ENCODE measurements at regions not wholly inside any gene's neighbourhood (a gene's known extent, or its start where the extent isn't known, plus 50 kb on each side); places are given as distances from the start of the nearest gene placed in this dataset.
"Not testable (repeated sequence)": the region's sequence is repeated elsewhere in the genome, so short reads cannot be mapped to it uniquely, and the experiment has no call there.

DNA sequence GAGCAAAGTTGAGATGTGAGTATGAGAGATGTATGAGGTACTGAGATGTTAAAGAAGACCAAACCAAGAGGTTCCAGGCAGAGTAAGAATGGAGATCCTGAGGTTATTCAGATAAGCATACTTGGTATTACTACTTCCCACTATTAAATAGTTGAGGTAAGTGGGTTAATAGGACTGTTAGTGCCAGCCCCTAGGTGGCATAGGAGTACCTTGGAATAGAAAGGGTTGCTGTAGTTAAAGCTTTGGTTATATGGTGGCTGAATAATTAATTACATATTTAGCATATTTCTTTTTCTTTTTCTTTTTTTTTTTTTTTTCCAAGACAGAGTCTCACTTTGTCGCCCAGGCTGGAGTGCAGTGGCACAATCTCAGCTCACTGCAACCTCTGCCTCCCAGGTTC, 397.9 kb upstream of the TMPRSS15 start:
- no peak overlapping the region for H3K27ac Mint-ChIP-seq
- peaks cover 11% of the 10 kb centered on the region for H3K9me3 Mint-ChIP-seq
- intact Hi-C loops (cut with micrococcal nuclease) = no loop called here
- CTCF ChIA-PET = no interaction called here
- no peak for DNase-seq
- no peaks in the 10 kb centered on the region for H3K4me1 Mint-ChIP-seq (ENCODE audit: low read depth)
- no peaks in the 10 kb centered on the region for H3K36me3 Mint-ChIP-seq (ENCODE audit: low read depth)
- H3K27me3 Mint-ChIP-seq (ENCODE audit: low read depth) = no peaks in the 10 kb centered on the region
- no peak overlapping the region for H3K4me3 Mint-ChIP-seq

DNA sequence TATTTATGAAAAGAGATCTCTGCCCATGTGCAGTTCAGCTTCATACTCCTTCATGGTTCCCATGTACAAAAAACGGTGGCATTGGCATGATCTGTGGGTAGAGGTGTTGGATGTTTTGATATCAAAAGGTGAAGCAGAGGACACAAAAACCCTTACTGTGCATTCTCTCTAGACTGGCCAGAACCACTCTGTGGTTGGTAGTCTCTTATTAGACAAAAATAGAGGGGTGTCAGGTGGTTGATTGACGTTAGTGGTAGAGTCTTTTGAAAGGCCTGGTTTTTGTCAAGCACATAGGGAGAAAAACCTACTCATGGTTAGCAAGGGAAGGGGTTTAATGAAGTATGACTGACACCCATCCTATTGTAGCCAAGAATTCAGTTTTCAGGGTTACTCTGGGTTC, 400.0 kb upstream of the TMPRSS15 start:
- no peak overlapping the region for H3K4me3 Mint-ChIP-seq
- no peaks in the 10 kb centered on the region for H3K27me3 Mint-ChIP-seq (ENCODE audit: low read depth)
- CTCF ChIA-PET = no interaction called here
- no peak for DNase-seq
- intact Hi-C loops (cut with micrococcal nuclease) = no loop called here
- H3K36me3 Mint-ChIP-seq (ENCODE audit: low read depth) = no peaks in the 10 kb centered on the region
- no peaks in the 10 kb centered on the region for H3K4me1 Mint-ChIP-seq (ENCODE audit: low read depth)
- H3K27ac Mint-ChIP-seq = no peak overlapping the region
- H3K9me3 Mint-ChIP-seq = peaks cover 4% of the 10 kb centered on the region

DNA sequence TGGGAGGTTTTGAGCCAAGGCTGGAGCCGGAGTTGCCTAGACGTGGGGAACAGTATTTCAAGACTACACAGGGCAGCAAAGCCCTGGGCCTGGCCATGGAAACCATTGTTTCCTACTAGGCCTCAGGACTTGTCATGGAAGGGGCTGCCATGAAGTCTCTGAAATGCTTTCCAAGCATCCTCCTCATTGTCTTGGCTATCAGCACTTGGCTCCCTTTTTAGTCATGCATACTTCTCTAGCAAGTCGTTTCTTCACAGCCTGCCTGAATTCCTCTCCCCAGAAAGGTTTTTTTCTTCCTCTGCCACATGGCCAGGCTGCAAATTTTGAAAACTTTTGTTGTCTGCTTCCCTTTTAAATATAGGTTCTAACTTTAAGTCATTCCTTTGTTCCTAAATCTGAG, 406.6 kb upstream of the TMPRSS15 start:
- Mint-ChIP-seq H3K9me3 (peaks cover 6% of the 10 kb centered on the region), H3K4me3 (no peak overlapping the region), H3K4me1 (ENCODE audit: low read depth) (no peaks in the 10 kb centered on the region), H3K27me3 (ENCODE audit: low read depth) (no peaks in the 10 kb centered on the region), H3K27ac (no peak overlapping the region), H3K36me3 (ENCODE audit: low read depth) (no peaks in the 10 kb centered on the region)
- intact Hi-C loops (cut with micrococcal nuclease) = no loop called here
- no peak for DNase-seq
- CTCF ChIA-PET = no interaction called here

DNA sequence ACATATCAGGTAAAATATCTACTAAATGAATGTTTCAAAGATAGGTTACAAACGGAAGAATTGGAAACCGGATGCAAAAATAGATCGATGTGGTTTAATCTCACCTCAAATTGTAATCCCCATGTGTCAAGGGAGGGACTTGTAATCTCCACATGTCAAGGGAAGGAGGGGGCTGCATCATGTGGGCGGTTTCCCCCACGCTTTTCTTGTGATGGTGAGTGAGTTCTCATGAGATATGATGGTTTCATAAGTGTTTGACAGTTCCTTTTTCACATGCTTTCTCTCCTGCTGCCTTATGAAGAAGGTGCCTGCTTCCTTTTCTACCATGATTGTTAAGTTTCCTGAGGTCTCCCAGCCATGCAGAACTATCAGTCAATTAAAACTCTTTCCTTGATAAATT, 408.7 kb upstream of the TMPRSS15 start:
- no peak for DNase-seq
- Mint-ChIP-seq H3K36me3 (ENCODE audit: low read depth) (no peaks in the 10 kb centered on the region), H3K4me1 (ENCODE audit: low read depth) (no peaks in the 10 kb centered on the region), H3K4me3 (no peak overlapping the region), H3K27ac (no peak overlapping the region), H3K9me3 (peaks cover 5% of the 10 kb centered on the region), H3K27me3 (ENCODE audit: low read depth) (no peaks in the 10 kb centered on the region)
- CTCF ChIA-PET = no interaction called here
- intact Hi-C loops (cut with micrococcal nuclease) = no loop called here

DNA sequence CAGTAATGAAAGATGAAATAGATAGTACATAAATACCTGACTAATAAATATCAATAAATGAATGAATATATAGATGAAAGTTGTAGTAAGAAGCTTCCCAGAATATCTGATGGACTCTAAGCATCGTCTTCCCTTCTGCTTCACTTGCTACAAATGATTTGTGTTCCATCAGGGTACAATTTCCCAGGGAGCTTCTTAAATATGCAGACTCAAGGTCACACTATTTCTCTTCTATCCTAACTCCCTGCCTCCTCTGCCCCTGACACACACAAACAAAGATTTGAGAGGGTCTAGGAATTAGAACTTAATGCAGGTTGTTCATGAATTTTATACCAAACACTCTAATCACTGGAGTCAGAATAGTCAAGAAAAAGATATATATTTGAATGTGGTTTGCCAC, 415.9 kb upstream of the TMPRSS15 start:
- Mint-ChIP-seq H3K36me3 (ENCODE audit: low read depth) (no peaks in the 10 kb centered on the region), H3K27ac (no peak overlapping the region), H3K27me3 (ENCODE audit: low read depth) (no peaks in the 10 kb centered on the region), H3K9me3 (peaks cover 14% of the 10 kb centered on the region), H3K4me3 (no peak overlapping the region), H3K4me1 (ENCODE audit: low read depth) (no peaks in the 10 kb centered on the region)
- CTCF ChIA-PET = no interaction called here
- DNase-seq = no peak
- intact Hi-C loops (cut with micrococcal nuclease) = no loop called here

DNA sequence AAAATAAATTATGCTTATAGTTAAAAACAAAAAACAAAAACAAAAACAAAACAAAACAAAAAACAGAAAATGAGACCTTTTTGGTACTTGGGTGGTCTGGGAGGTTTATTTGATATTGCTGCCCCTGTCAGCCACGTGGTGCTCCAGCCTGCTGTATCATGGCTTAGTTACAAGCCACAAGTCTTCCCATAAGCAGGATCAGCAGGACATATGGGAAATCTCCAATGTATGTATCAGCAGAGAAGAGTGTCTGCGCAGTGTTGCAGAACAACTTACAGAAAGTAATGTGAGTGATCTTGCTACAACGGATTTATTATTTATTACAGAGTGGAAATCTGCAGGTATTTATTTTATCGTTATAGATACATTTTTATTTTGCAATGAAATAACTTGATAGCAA, 423.0 kb upstream of the TMPRSS15 start:
- Mint-ChIP-seq H3K4me3 (no peak overlapping the region), H3K36me3 (ENCODE audit: low read depth) (no peaks in the 10 kb centered on the region), H3K4me1 (ENCODE audit: low read depth) (no peaks in the 10 kb centered on the region), H3K9me3 (peaks cover 9% of the 10 kb centered on the region), H3K27ac (no peak overlapping the region), H3K27me3 (ENCODE audit: low read depth) (no peaks in the 10 kb centered on the region)
- CTCF ChIA-PET = no interaction called here
- intact Hi-C loops (cut with micrococcal nuclease) = no loop called here
- no peak for DNase-seq

DNA sequence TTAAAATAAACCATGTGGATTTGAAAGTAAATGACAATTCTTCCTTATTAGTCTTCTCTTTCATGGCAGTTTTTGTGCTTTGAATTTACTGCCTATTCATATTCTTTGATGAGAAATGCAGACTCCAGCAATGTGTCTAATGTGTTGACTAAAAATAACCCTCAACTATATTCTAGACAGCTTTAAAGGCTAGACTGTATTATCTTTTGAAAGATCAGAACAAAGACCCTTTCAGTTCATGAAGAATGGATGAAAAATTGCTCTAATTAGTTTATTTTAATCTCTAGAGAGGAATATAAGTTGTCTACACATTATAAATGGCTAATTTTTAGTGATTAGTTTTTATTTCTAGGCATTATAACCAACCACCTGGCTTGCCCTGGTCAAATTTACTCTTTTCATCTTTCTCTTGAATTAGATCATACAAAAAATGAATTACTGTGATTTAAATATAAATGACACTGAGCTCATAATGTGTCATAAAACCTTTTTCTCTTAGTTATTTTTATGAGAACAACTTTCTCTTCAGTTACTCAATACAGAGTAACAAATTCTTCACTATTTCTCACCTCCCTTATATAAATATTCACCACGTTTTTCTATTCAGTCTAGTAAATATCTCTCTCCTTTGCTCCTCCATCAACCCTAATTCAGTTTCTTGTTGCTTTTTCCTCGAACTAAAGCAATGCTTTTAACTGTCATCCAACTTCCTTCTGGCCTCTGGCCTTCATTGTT, 428.5 kb upstream of the TMPRSS15 start:
- no peaks in the 10 kb centered on the region for H3K4me1 Mint-ChIP-seq (ENCODE audit: low read depth)
- H3K4me3 Mint-ChIP-seq = no peak overlapping the region
- no peak for DNase-seq
- no peak overlapping the region for H3K27ac Mint-ChIP-seq
- no peaks in the 10 kb centered on the region for H3K36me3 Mint-ChIP-seq (ENCODE audit: low read depth)
- H3K9me3 Mint-ChIP-seq = peaks cover 1% of the 10 kb centered on the region
- CTCF ChIA-PET = no interaction called here
- H3K27me3 Mint-ChIP-seq (ENCODE audit: low read depth) = no peaks in the 10 kb centered on the region
- intact Hi-C loops (cut with micrococcal nuclease) = no loop called here

DNA sequence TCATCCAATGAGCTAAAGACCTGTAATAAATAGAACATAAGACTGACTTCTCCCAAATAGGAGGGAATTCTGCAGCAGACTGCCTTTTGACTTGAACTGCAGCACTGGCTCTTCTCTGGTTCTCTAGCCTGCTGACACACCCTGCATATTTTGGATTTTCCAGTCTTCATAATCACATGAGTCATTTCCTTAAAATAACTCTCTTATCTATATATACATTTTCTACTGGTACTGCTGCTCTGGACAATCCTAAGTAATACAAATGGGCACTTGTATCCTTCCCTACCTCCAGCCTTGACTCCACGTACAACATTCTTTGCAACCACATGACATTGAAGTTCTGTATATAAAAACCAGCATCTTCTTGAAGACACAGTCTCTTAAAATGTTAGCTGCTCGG, 429.4 kb upstream of the TMPRSS15 start:
- Mint-ChIP-seq H3K27me3 (ENCODE audit: low read depth) (no peaks in the 10 kb centered on the region), H3K36me3 (ENCODE audit: low read depth) (no peaks in the 10 kb centered on the region), H3K4me3 (no peak overlapping the region), H3K4me1 (ENCODE audit: low read depth) (no peaks in the 10 kb centered on the region), H3K27ac (no peak overlapping the region), H3K9me3 (no peaks in the 10 kb centered on the region)
- intact Hi-C loops (cut with micrococcal nuclease) = no loop called here
- CTCF ChIA-PET = no interaction called here
- DNase-seq = no peak

DNA sequence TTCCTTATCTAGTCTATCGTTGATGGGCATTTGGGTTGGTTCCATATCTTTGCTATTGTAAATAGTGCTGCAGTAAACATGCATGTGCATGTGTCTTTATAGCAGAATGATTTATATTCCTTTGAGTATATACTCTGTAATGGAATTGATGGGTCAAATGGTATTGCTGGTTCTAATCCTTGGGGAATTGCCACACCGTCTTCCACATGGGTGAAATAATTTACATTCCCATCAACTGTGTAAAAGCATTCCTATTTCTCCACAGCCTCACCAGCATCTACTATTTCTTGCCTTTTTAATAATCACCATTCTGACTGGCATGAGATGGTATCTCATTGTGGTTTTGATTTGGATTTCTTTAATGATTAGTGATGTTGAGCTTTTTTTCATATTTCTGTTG, 430.5 kb upstream of the TMPRSS15 start:
- H3K4me3 Mint-ChIP-seq; H3K9me3 Mint-ChIP-seq; CTCF ChIA-PET; H3K36me3 Mint-ChIP-seq (ENCODE audit: low read depth); H3K4me1 Mint-ChIP-seq (ENCODE audit: low read depth); H3K27ac Mint-ChIP-seq; DNase-seq; intact Hi-C loops (cut with micrococcal nuclease); H3K27me3 Mint-ChIP-seq (ENCODE audit: low read depth): not testable (repeated sequence)

DNA sequence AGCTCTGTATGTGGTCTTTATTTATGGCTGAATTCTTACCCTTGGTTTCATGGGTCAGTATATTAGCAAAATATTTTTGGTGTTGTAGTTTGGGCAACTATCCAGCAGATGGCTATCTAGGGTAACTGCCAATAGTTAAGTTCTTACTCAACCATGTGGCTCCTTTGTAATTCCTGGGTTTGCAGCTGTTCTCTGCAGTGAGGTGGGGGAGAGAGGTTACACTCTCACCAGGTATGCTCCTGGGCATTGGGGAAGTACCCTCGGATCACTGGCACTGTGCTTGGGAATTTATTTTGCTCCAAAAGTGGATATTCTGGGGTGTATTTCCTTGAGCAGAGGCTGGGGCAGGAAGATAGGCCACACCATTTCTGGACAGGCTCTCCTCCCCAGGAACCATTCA, 436.7 kb upstream of the TMPRSS15 start:
- Mint-ChIP-seq H3K9me3 (peaks cover 8% of the 10 kb centered on the region), H3K27me3 (ENCODE audit: low read depth) (no peaks in the 10 kb centered on the region), H3K36me3 (ENCODE audit: low read depth) (no peaks in the 10 kb centered on the region), H3K4me1 (ENCODE audit: low read depth) (no peaks in the 10 kb centered on the region), H3K27ac (no peak overlapping the region), H3K4me3 (no peak overlapping the region)
- CTCF ChIA-PET = interaction anchor here (0.7 kb wide), 1 partner anchor 48 kb away, joined by 3 read pairs; no protein-coding TSS in a partner anchor
- intact Hi-C loops (cut with micrococcal nuclease) = no loop called here
- no peak for DNase-seq

DNA sequence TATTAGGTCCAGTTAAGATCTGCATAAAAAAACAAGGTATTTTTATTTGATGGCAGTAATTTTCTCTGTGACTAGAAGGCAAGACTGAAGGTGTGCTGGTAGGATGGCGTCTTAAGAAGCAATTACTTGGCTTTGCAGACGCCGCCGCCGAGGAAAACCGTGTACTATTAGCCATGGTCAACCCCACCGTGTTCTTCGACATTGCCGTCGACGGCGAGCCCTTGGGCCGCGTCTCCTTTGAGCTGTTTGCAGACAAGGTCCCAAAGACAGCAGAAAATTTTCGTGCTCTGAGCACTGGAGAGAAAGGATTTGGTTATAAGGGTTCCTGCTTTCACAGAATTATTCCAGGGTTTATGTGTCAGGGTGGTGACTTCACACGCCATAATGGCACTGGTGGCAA, 454.0 kb upstream of the TMPRSS15 start:
- H3K36me3 Mint-ChIP-seq (ENCODE audit: low read depth); CTCF ChIA-PET; H3K4me3 Mint-ChIP-seq; H3K27ac Mint-ChIP-seq; DNase-seq; intact Hi-C loops (cut with micrococcal nuclease); H3K4me1 Mint-ChIP-seq (ENCODE audit: low read depth); H3K27me3 Mint-ChIP-seq (ENCODE audit: low read depth): not testable (repeated sequence)
- peaks cover 17% of the 10 kb centered on the region for H3K9me3 Mint-ChIP-seq

DNA sequence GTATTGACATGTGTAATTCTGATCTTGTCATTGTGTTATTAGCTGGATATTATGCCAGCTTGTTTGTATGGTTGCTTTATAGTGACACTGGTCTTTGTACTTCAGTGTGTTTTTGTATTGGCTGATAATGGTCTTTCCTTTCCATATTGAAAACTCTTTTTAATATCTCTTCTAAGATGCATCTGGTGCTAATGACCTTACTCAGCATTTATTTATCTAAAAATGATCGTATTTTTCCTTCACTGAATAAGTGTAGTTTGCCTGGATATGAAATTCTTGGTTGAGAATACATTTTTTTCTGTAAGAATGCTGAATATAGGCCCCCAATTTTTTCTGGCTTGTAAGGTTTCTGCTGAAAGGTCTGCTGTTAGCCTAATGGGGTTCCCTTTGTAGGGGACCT, 465.5 kb upstream of the TMPRSS15 start:
- intact Hi-C loops (cut with micrococcal nuclease) = no loop called here
- no peaks in the 10 kb centered on the region for H3K4me1 Mint-ChIP-seq (ENCODE audit: low read depth)
- CTCF ChIA-PET = no interaction called here
- no peak overlapping the region for H3K4me3 Mint-ChIP-seq
- no peak overlapping the region for H3K27ac Mint-ChIP-seq
- H3K36me3 Mint-ChIP-seq (ENCODE audit: low read depth) = no peaks in the 10 kb centered on the region
- DNase-seq = no peak
- peaks cover 10% of the 10 kb centered on the region for H3K9me3 Mint-ChIP-seq
- H3K27me3 Mint-ChIP-seq (ENCODE audit: low read depth) = no peaks in the 10 kb centered on the region

DNA sequence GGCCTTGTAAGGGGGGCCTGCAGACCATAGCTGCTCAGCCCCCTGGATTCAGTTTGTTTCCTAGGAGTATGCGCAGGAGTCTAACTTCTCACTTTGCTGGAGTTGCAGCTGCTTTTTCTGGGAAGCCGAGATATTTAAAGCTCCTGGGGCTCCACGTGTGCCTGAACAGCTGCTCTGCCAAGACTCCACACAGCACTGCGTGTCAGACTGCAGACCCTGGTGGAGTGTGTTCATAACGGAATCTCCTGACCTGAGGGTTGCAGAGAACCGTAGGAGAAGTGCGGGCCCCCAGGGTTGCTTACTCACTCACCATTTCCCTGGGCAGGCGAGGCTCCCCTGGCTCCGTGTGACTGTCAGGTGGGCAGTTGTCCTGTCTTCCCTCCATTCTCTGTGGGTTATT, 474.3 kb upstream of the TMPRSS15 start:
- H3K27ac Mint-ChIP-seq = no peak overlapping the region
- peaks cover 11% of the 10 kb centered on the region for H3K9me3 Mint-ChIP-seq
- H3K27me3 Mint-ChIP-seq (ENCODE audit: low read depth) = no peaks in the 10 kb centered on the region
- intact Hi-C loops (cut with micrococcal nuclease) = no loop called here
- H3K36me3 Mint-ChIP-seq (ENCODE audit: low read depth) = no peaks in the 10 kb centered on the region
- no peak for DNase-seq
- CTCF ChIA-PET = no interaction called here
- H3K4me3 Mint-ChIP-seq = no peak overlapping the region
- no peaks in the 10 kb centered on the region for H3K4me1 Mint-ChIP-seq (ENCODE audit: low read depth)

All from activated naive CD4-positive, alpha-beta T cell treated with anti-CD3 and anti-CD28 coated beads for 36 hours (primary cell).